ENCODE measurements at regions not wholly inside any gene's neighbourhood (a gene's known extent, or its start where the extent isn't known, plus 50 kb on each side); places are given as distances from the start of the nearest gene placed in this dataset.

- DNase-seq (ENCODE audit: low read depth, low spot score) = no peak
Observed at GRCh38 chr21:16179773-16180172, 450.0 kb downstream of the USP25 start.

GRCh38 chr21:16180614-16181013 is 450.8 kb downstream of the USP25 start:
- no peak for DNase-seq (ENCODE audit: low read depth, low spot score)

DNA sequence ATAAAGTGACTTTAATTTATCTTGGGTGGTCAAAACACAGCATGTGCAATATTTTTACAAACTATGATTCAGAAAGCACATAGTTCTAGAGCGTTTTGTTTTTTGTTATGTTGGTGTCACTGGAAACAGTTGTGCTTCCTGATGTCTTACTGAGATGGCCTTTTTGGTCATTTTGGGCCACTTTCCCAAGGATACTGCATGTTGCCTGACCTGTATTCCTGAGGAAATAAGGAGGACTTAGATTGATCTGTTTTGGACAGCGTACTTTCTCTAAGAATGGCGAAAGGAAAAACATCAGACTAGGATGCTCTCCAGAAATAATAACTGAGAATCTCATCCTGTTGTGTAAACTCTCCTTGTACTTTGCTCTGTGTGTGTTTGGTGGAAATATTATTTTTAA is 451.2 kb downstream of the USP25 start:
- DNase-seq (ENCODE audit: low read depth, low spot score) = peak; percentile 83

GRCh38 chr21:16185766-16186165 is 456.0 kb downstream of the USP25 start:
- no peak for DNase-seq (ENCODE audit: low read depth, low spot score)

- DNase-seq (ENCODE audit: low read depth, low spot score) = no peak
Observed at GRCh38 chr21:16186742-16187141, 457.0 kb downstream of the USP25 start.

- no peak for DNase-seq (ENCODE audit: low read depth, low spot score)
Observed at GRCh38 chr21:16187603-16188301, 458.0 kb downstream of the USP25 start.

DNA sequence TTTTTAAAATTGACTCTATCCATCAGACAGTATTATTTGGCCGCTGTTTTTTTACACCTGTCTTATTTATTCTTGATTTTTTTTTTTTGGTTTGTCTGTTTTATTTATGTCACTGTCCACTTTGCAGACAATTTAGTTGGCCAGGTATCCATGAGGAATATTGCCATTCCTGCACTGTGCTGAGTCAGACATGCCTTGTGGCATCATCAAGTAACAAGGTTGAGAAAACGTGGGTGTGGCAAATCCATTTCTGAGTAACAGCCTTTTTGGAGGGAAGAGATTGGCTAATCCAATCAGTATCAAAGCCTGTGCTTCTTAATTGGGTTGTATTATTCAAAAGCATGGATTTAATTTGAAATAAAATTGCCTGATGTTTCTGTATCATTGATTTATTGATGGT is 463.1 kb downstream of the USP25 start:
- no peak for DNase-seq (ENCODE audit: low read depth, low spot score)

GRCh38 chr21:16193496-16194094 is 463.8 kb downstream of the USP25 start:
- DNase-seq (ENCODE audit: low read depth, low spot score) = no peak

- DNase-seq (ENCODE audit: low read depth, low spot score) = no peak
Observed at GRCh38 chr21:16194095-16194787, 464.5 kb downstream of the USP25 start.

DNA sequence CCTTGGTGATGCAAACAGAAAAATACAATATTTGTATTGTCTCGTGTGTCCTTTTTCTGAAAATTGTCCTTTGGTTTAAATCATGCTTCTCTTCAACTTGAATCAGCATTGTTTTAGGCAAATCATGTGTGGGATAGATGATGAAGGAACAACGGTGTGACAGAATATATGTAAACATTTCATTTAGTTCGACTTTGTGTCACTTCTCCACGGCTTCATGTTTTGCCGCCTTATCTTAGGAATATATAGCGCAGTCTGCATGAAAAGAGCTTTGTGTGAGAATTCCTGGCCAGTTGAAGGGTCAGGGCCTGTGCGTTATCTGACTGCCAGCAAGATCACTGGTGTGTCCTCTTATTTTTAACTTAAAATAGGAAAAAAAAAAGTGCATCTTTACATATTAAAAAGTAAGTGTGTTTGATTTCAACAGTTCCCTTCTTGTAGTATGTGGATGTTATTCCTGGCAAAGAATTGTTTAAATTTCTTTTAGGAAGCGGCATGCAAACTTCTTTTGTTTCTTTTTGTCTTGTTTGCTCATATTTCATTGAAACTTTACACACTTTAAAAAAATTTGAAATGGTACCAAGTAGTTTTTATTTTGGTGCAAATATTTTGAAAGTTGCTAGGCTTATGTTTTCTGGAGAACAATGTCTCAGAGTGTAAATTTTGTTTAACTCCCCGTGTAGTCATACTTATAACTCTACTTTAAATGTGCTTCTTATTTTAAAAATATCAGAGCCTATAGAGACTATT is 465.2 kb downstream of the USP25 start:
- DNase-seq (ENCODE audit: low read depth, low spot score) = no peak

DNA sequence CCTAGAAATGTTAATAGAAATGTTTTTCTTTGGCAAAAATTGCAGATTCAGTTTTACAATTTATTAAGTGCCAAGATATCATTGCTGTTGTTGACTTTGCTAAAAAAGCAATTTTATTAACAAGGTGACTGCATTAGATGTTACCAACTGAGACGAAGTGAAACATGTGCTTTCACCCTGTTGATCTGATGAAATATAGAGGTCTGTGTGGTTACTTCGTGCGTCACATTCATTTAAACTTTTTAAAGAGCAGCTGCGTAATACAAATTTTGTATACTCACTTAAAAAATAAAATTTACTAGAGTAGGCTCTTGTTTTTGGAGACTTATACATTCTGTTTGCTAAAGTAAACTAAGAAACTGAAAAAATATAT is 465.7 kb downstream of the USP25 start:
- no peak for DNase-seq (ENCODE audit: low read depth, low spot score)

DNA sequence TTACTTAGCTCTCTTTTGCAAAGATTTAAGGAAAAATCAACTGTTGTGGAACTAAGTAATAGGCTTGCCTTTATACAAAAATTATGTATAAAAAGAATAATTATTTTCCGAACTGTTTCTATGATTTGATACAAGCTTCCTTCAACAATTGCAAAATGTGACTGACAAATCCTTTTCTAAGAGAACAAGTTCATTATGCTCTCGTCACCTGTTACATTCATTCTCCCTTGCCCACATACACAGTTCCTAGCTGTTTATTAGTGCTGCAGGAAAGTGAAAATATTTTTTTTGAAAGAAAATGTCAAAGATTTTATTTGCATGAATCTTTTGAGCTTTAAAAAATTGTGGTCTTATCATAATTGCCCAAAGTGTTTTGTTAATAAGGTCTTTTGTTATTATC is 466.2 kb downstream of the USP25 start:
- no peak for DNase-seq (ENCODE audit: low read depth, low spot score)

DNA sequence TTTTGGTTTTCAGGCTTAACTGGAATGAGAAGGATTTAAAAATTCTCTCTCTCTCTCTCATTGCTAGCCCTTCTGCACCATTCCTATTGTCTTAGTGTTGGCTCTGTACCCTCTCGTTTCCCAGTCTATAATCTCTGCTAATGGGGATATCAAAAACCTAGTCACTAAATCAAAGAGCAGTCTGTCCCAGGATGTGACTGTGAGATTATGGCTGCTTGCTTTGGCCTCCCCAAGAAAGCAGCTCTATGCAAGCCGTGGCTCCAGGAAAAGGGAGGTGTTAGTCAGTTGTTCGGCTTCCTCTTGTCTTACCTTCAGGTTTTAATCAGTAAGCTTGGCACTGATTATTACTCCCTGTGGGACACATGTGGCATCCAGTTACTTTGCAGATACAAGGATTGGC is 468.8 kb downstream of the USP25 start:
- DNase-seq (ENCODE audit: low read depth, low spot score) = no peak

DNA sequence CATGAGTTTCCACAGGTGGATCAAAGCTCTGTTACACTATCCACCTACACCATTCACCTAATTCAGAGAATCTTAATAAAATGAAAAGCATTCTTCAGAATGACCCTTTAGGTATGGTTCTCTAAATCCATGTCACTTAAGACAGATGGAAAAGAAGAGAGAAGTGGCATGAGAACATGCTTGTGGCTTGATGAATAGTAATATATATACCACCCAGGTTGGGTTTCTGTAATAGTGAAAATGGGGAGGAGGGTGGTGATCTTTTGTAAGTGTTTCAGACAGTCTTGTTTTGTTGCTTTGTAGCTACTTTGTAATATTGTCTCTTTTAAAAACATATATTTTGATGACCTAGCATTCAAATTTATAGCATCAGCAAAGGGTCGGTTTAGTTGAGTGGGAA is 469.8 kb downstream of the USP25 start:
- DNase-seq (ENCODE audit: low read depth, low spot score) = no peak

GRCh38 chr21:16201718-16202117 is 471.9 kb downstream of the USP25 start:
- no peak for DNase-seq (ENCODE audit: low read depth, low spot score)

GRCh38 chr21:16205527-16205926 is 475.7 kb downstream of the USP25 start:
- no peak for DNase-seq (ENCODE audit: low read depth, low spot score)

DNA sequence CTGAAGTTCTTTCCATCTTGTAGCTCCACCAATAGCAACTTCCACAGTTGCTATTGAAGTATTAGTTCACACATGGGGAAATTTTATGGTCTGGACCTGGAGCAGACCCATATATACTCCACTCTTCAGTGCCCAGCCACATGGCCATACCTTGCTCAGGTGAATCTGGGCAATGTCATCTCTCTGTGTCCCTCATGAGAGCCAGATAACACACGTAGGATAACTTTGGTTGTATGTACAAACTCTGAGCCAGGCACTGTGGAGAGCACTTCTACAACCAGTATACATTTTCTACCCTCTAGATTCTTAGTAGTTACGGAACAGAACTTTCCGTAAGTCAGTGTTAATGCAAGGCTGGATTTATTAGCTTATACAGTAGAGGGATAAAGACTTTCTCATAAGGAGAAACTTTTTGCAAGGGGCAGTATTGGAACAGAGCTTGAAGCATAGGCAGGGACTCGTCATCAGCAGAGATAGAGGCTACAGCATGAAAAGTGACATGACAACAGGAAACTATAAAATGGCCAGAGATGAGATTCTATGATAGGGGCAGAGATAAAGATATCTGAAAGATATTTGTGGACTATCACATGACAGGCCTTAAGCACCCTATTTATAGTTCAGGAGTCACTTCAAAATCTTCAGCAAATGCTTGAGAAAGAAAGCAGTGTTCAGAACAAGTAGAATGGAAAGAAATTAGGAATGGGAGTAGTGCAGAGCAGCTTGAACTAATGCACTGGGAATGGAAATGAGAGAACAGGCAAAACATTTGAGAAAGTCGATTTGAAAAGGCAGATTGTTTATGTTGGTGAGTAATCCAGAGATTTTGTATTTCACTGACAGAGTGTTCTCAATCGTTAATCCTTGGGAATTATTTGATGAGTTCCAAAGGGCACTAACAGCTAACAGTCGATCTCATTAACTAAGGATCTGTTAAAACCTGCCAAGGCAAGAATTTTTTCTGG is 481.8 kb downstream of the USP25 start:
- no peak for DNase-seq (ENCODE audit: low read depth, low spot score)

DNA sequence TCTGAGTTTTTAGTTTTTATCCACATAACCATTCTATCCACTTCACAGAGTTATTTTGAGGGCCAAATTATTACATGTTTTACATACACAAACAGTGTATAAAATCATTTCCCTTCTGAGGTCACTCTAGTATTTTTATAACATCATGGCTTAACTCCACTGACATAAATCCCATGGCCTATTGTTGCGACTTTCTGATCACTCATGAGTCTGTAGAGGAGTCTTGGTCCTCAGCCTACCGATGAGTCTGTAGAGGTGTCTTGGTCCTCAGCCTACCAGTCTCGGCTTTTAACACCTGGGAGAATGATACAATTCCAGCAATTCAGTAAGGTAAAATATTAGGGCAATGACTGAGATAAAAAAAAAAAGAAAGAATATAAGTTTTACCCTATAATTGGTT is 483.7 kb downstream of the USP25 start:
- DNase-seq (ENCODE audit: low read depth, low spot score) = no peak

GRCh38 chr21:16215193-16215592 is 485.4 kb downstream of the USP25 start:
- no peak for DNase-seq (ENCODE audit: low read depth, low spot score)

DNA sequence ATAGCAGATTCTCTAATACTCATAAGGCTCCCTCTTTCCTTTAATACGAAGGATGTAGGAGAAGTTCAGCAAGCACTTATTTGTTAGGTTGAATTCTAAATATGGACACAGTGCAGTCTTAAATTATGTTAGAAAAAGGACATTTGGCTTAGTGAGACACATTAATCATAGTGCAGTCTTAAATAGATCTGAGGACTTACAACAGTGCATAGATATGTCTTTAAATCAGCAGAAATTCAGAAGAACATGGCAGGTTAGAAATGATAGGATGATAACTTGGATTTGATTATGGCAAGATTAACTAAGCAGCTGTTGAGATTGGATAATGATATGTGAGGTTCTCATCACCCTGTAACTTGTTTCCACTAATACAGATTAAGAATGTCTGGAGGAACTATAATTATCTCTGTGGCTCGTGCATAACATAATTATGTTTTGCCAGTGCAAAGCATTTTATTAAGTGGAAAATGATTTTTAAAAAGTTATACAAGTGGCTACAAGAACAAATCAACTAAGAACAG is 485.9 kb downstream of the USP25 start:
- no peak for DNase-seq (ENCODE audit: low read depth, low spot score)

Measured in smooth muscle cell of the brain vasculature (primary cell).